PC-3 (cell line): ENCODE measurements at regions not wholly inside any gene's neighbourhood (a gene's known extent, or its start where the extent isn't known, plus 50 kb on each side); places are given as distances from the start of the nearest gene placed in this dataset.
A peak's percentile ranks its signal among the peaks of the same experiment; 100 is the strongest.

ENCODE experiments used
- CTCF ChIP-seq: fragments of 300-600 bp; sonication (generic); conservative IDR thresholded peaks from 2 replicates; pipeline ENCODE4 v1.5.1; 2017; ENCODE audit warnings: antibody characterized with exemption, low read depth, mild to moderate bottlenecking, low read length
- EZH2 ChIP-seq: fragments of 300-600 bp; sonication (generic); IDR thresholded peaks from one replicate; pipeline ENCODE4 v1.6.1; 2017; ENCODE audit warnings: antibody characterized with exemption, mild to moderate bottlenecking, low read length; ENCODE audit not compliant: unreplicated experiment
- EZH2phosphoT487 ChIP-seq: fragments of 300-600 bp; sonication (generic); IDR thresholded peaks from 2 replicates; pipeline ENCODE4 v1.6.1; 2018; ENCODE audit warnings: mild to moderate bottlenecking, antibody characterized with exemption, low read length, borderline replicate concordance

GRCh38 chr13:27354379-27354778 is 70.0 kb upstream of the GTF3A start:
- TF ChIP-seq CTCF (0 out of 2 replicates have a peak, but pooled peaks have one; percentile 9), EZH2 (no peak), EZH2phosphoT487 (no peak)
